DMS79 treated with DMSO at 0.1 percent for 48 hours (cell line): ENCODE measurements at regions not wholly inside any gene's neighbourhood (a gene's known extent, or its start where the extent isn't known, plus 50 kb on each side); places are given as distances from the start of the nearest gene placed in this dataset.
A peak's percentile ranks its signal among the peaks of the same experiment; 100 is the strongest.
"Not testable (repeated sequence)": the region's sequence is repeated elsewhere in the genome, so short reads cannot be mapped to it uniquely, and the experiment has no call there.

Experiments used
- DNase-seq: peaks from one replicate; lab custom pipeline; 2025; lab: John Stamatoyannopoulos, UW

DNA sequence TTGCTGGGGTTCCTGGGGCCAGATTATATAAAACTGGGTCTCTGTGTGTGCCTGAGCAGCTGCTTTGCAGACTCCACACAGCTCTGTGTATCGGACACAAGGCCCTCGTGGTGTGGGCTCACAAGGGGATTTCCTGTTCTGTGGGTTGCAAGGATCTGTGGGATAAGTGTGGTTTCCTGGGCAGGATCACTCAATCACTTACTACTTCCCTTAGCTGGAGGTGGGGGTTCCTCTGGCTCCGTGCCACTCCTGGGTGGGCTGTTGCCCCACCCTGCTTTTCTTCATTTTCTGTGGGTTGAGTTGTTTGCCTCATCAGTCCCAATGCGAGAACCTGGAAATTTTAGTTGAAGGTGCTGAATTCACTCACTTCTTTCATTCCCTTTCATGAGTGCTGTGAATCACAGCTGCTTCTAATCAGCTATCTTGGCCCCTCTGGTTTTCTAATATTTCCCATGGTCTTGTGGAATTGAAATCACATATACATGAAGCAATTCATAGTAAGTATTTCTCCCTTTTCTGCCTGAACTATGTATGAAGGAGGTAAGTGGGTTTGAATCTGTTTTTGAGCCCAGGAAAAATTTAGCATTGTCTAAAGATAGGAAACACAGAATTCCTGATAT lies 196.3 kb downstream of the DCDC2C start:
- no peak for DNase-seq

DNA sequence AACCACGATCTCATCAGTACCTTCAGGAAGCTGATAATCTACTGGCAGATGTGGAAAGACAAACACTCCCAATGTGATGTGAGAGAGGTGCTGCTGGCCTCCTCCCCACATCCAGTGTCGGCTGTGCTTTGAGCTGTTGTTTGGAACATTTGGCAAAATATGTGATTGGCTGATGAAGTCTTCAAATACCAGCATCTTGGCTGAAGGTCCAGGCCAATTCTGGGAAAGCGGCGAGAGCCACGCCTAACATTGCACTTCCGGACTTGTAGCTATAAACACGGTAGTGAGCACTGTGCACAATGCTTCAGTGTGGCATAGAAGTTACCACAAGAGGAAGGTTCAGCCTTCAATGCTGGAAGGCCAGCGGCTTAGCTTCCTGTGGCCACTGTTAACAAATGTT lies 198.8 kb downstream of the DCDC2C start:
- DNase-seq, result no peak

- no peak for DNase-seq
These were observed 200.7 kb downstream of the DCDC2C start for GRCh38 chr2:3904061-3904460.

DNA sequence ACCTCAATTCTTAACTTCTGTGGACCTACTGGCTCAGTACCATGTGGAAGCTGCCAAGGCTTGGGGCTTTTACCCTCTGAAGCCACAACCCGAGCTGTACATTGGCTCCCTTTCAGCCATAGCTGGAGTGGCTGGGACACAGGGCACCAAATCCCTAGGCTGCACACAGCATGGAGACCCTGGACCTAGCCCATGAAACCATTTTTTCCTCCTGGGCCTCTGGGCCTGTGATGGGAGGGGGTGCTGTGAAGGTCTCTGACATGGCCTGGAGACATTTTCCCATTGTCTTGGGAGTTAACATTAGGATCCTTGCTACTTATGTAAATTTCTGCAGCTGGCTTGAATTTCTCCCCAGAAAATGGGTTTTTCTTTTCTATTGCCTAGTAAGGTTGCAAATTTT lies 205.1 kb downstream of the DCDC2C start:
- DNase-seq, result not testable (repeated sequence)

DNA sequence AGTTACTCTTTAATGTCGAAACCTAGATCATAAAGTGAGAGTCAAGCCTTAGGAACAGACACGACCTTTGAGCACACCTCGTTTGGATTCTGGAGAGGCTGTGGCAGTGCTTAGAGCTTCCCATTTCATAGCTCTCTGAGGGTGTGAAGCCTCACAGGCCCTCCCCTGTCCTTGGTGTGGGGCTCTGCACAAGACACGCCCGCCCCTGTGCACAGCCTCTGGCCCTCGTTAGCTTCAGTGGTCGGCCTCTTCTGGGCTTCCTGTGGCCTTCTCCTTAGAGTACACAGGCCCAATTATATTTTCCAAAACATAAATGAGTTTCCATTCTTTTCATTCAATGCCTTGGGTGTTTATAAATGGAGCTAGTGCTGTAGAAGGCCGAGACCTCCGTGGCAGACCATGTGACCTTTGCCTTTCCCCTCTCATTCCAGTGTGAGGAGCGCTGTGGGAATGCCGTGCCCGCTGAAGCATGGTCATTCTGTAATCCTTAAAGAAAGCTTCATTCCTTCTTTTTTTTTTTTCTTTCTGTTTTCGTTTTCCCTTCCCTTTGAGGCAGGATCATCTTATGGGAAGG lies 208.6 kb downstream of the DCDC2C start:
- DNase-seq, result no peak

DNA sequence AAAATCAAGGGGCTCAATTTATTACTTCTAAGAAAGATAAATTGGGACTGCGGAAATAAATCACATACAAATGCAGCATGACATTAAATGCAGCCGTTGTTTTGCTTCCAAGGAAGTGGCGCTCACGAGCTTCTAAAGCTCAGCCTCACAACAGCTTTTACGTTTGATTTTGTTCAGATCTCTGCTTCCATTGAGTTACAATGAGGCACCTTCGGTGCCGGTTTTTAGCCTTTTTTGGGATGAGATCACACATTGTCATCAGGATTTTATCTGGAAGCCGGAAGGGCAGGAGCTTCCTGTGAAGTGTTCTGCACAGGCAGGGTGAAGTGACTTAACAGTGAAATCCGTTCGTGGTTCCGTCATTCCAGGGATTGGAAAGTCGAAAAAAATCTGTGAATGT lies 209.8 kb downstream of the DCDC2C start:
- DNase-seq, result no peak

DNA sequence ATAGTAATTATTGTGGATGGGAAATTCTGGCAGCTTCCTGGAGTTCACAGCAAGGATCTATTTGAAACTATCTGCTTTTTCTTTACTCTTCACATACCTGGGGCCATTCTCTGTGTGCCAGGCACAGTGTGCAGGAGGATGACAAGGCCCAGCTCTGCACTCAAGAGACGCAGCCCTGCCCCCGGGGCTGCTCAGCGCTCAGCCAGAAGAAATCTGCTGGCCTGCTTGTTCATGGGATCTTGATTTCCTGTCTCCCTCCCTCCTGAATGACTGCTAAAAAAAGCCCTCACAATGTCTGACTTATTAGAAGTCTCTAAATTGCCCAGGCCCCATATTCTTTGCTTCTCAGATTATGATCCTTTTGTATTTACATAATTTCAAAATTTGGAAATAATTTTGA lies 210.9 kb downstream of the DCDC2C start:
- DNase-seq, result no peak

GRCh38 chr2:3927031-3927430 lies 223.7 kb downstream of the DCDC2C start:
- no peak for DNase-seq

GRCh38 chr2:3929374-3929773 lies 226.0 kb downstream of the DCDC2C start:
- no peak for DNase-seq

- no peak for DNase-seq
These were observed 226.9 kb downstream of the DCDC2C start for GRCh38 chr2:3930246-3930645.

- DNase-seq, result no peak
These were observed 237.3 kb downstream of the DCDC2C start for GRCh38 chr2:3940661-3941060.

GRCh38 chr2:3942841-3943240 lies 239.5 kb downstream of the DCDC2C start:
- no peak for DNase-seq

- no peak for DNase-seq
These were observed 240.7 kb downstream of the DCDC2C start for GRCh38 chr2:3944071-3944470.

DNA sequence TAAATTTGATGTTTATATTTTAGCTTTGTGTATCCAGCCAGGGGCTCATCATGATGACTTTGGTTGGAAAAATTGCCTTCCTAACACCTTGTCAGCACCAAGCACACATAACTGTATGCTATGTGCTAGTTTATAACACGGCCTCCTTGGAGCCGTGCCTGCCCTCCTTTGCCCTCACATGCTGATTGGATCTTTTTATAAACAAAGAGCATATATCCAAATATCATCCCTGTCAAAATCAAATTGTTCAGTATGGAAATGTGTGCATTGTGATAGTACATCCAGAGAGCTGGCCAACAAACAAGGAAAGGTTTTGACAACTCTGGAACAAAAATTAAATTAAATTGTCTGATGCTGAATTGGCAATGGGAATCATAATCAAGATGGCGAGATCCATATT lies 241.5 kb downstream of the DCDC2C start:
- no peak for DNase-seq

GRCh38 chr2:3948191-3948590 lies 244.8 kb downstream of the DCDC2C start:
- DNase-seq, result no peak

DNA sequence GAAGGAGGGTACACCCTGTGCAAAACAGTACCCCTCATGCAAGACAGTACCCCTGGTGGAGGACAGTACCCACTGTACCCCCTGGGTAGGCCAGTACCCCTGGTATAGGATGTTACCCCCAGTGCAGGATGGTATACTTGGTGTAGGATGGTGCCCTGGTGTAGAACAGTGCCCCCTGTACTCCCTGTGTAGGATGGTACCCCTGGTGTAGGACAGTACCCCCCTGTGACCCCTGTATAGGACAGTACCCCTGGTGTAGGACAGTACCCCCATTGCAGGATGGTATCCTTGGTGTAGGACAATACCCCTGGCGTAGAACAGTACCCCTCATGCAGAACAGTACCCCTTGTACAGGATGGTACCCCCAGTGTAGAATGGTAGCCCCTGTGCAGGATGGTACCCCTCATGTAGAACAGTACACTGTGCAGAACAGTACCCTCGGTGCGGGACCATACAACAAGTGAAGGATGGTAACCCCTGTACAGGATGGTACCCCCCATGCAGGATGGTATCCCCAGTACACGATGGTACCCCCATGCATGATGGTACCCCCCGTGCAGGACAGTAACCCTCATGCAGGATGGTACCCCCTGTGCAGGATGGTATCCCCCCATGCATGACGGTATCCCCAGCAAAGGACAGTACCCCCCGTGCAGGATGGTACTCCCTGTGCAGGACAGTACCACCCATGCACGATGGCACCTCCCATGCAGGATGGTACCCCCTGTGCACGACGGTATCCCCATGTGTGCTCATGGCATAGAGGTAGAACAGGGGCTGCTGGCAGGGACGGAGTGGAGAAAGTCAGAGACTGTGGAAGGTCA lies 248.0 kb downstream of the DCDC2C start:
- DNase-seq, result no peak

DNA sequence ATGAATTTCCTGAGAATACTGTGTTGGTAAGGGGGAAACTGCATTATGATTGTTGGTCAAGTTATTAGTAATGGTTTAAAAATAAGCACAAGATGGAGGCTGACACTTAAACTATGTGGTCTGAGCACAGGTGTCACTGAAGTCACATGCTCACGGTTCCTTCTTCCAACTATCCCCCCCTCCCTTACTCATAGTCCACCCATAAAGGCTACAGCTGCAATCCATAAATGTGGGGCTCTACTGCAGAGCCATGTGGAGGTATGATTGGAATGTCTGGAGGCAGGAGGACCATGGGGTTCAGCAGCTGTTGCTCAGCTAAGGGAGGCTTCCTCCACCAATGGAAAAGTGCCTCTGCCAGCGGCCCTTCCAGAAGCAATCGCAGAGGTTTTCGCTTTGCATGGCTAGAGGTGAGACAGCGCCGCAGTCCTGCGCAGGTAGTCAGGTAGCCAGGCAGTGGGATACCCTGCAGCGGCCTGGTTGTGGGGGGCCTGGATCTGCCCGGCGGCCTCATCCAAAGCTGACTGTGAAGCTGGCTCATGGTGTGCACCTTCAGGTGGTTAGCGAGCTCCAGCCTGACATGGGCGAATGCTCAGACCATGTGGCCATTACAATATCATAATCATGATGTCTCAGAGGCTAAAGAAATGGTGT lies 249.6 kb downstream of the DCDC2C start:
- DNase-seq, result no peak

- peak; percentile 10 for DNase-seq
These were observed 250.9 kb downstream of the DCDC2C start for GRCh38 chr2:3954261-3954660.

DNA sequence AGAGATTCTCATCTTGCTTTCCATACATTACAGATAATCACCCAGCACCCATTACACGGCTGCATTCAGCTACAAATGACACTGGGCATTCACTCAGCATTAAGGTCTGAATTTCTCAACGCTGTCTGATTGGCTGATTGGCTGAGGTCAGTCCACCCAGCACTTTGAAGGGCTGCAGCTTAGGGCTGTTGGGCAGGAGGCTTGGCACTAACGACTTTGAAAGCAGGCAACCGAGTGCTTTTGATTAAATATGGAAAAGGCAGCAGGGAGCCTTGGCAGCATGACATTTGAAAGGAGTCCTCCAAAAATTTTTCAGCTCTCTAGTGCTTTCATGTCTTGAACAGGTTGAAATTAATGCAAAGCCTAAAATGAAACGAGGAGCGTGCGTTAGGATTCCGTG lies 253.0 kb downstream of the DCDC2C start:
- no peak for DNase-seq

GRCh38 chr2:3956892-3957291 lies 253.5 kb downstream of the DCDC2C start:
- DNase-seq, result no peak

DNA sequence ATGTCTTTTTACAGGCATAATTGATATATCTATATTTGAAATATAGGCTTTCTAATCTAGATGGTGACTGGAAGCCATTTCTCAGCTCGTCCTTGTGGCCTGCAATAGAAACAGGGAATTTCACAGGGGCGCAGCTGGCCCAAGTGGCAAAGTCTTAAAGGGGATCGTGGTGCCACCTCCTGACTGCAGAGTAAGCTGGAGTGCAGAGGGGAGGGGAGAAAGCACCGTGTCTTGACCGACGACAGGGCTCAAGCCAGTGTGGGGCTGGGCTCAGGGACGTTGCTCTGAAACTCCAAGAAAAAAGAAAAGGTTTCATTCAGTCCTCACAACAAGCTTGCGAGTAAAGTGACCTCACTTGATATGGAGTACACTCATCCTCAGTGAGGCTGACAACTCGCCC lies 255.1 kb downstream of the DCDC2C start:
- no peak for DNase-seq

DNA sequence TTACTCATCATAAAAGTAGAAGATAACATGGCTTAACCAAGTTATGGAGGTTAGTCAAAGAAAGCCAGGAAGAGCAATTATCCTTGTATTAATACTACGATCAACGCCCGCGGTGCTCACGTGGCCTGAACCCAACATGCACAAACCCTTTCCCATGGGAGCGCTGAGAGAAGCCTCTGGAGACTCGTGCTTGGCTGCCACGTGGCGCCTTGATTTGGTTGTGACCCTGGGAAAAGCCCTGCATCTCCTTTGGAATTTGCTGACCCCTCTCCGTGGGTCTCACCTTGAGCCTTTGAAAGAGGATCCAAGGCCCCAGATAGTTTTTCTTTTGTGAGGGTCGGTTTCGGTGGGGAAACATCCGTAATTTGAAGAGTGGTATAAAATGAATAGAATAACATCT lies 255.6 kb downstream of the DCDC2C start:
- no peak for DNase-seq

DNA sequence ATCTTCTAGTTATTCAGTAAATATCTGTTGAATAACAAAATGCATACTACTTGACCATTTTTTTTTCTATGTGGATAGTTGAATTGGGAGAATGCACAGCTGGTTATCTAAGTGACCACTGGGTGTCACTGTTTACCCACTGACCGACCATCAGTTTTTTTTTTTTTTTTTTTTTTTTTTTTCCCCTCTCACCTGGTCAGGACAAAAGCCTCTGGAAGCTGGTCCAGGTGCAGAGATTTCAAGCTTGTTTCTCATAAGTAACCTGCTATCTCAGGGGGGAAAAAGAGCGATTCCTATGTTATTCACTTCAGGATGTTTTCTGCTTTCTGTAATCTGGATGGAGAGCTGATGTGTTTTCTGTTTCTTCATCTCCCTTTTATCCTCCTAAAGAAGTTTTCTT lies 256.0 kb downstream of the DCDC2C start:
- DNase-seq, result peak; percentile 75
